Astrocyte (in vitro differentiated cells and primary cell): ENCODE measurements at regions not wholly inside any gene's neighbourhood (a gene's known extent, or its start where the extent isn't known, plus 50 kb on each side); places are given as distances from the start of the nearest gene placed in this dataset.

Experiments used
- DNase-seq: peaks from one replicate; pipeline ENCODE4 v3.0.0-alpha.2; 2010; ENCODE audit warnings: low read depth
- FAIRE-seq: peaks from 2 replicates; lab custom pipeline; 2011; peaks lifted over from hg19 to GRCh38; lab: Jason Lieb, UNC
- H2AFZ ChIP-seq: 2 replicates; pipeline ENCODE4 v1.6.0; 2012; ENCODE audit warnings: low read depth, low read length, inconsistent platforms
- H3K27ac ChIP-seq: 2 replicates; pipeline ENCODE4 v1.5.1; 2011; ENCODE audit warnings: low read depth, low read length, inconsistent platforms
- H3K27me3 ChIP-seq: 2 replicates; pipeline ENCODE4 v1.6.0; 2011; ENCODE audit warnings: low read length, inconsistent platforms; ENCODE audit not compliant: insufficient read depth
- H3K36me3 ChIP-seq: 2 replicates; pipeline ENCODE4 v1.5.1; 2011; ENCODE audit warnings: low read length, inconsistent platforms; ENCODE audit not compliant: insufficient read depth
- H3K4me1 ChIP-seq: 2 replicates; pipeline ENCODE4 v1.5.1; 2011; ENCODE audit warnings: low read length, inconsistent platforms; ENCODE audit not compliant: insufficient read depth
- H3K4me2 ChIP-seq: 2 replicates; pipeline ENCODE4 v1.6.0; 2012; ENCODE audit warnings: low read length, inconsistent platforms
- H3K4me3 ChIP-seq: 2 replicates; pipeline ENCODE4 v1.5.1; 2011; ENCODE audit warnings: low read depth, mild to moderate bottlenecking, low read length, inconsistent platforms; ENCODE audit not compliant: insufficient read depth
- H3K79me2 ChIP-seq: 2 replicates; pipeline ENCODE4 v1.6.0; 2012; ENCODE audit warnings: mild to moderate bottlenecking, low read length, inconsistent platforms; ENCODE audit not compliant: insufficient read depth
- H3K9ac ChIP-seq: 2 replicates; pipeline ENCODE4 v1.6.0; 2012; ENCODE audit warnings: mild to moderate bottlenecking, low read length, inconsistent platforms
- H3K9me3 ChIP-seq: 2 replicates; pipeline ENCODE4 v1.5.1; 2012; ENCODE audit warnings: low read depth, mild to moderate bottlenecking, low read length, inconsistent platforms; ENCODE audit not compliant: insufficient read depth
- H4K20me1 ChIP-seq: 2 replicates; pipeline ENCODE4 v1.6.0; 2012; ENCODE audit warnings: low read length, inconsistent platforms; ENCODE audit not compliant: insufficient read depth
- H3K27ac Mint-ChIP-seq: one replicate; pipeline ENCODE4 v1.8.0; 2021; ENCODE audit warnings: mild to moderate bottlenecking, mixed read lengths; ENCODE audit not compliant: unreplicated experiment
- H3K27me3 Mint-ChIP-seq: one replicate; pipeline ENCODE4 v1.8.0; 2021; ENCODE audit warnings: low read depth, mixed read lengths; ENCODE audit not compliant: unreplicated experiment
- H3K36me3 Mint-ChIP-seq: one replicate; pipeline ENCODE4 v1.8.0; 2021; ENCODE audit warnings: low read depth, mixed read lengths; ENCODE audit not compliant: unreplicated experiment
- H3K4me1 Mint-ChIP-seq: one replicate; pipeline ENCODE4 v1.8.0; 2021; ENCODE audit warnings: low read depth, mixed read lengths; ENCODE audit not compliant: unreplicated experiment
- H3K4me3 Mint-ChIP-seq: one replicate; pipeline ENCODE4 v1.8.0; 2021; ENCODE audit warnings: mild to moderate bottlenecking, moderate library complexity, mixed read lengths; ENCODE audit not compliant: unreplicated experiment
- H3K9me3 Mint-ChIP-seq: one replicate; pipeline ENCODE4 v1.8.0; 2021; ENCODE audit warnings: mild to moderate bottlenecking, mixed read lengths; ENCODE audit not compliant: unreplicated experiment
- CTCF ChIP-seq: IDR thresholded peaks from 2 replicates; pipeline ENCODE4 v1.5.1; 2011; ENCODE audit warnings: low read depth, mild to moderate bottlenecking, inconsistent platforms, low read length, moderate library complexity; ENCODE audit not compliant: insufficient read depth
- EZH2 ChIP-seq: IDR thresholded peaks from 2 replicates; pipeline ENCODE4 v1.6.1; 2012; ENCODE audit warnings: mild to moderate bottlenecking, low read length, inconsistent platforms; ENCODE audit not compliant: insufficient read depth

- H3K4me1 Mint-ChIP-seq, result no peaks in the 10 kb centered on the region
- H3K36me3 ChIP-seq, result no peaks in the 10 kb centered on the region
- no peak overlapping the region for H3K27ac Mint-ChIP-seq
- H3K36me3 Mint-ChIP-seq, result no peaks in the 10 kb centered on the region
- no peak overlapping the region for H3K27ac ChIP-seq
- H3K4me2 ChIP-seq, result no peak overlapping the region
- no peaks in the 10 kb centered on the region for H3K27me3 Mint-ChIP-seq
- no peaks in the 10 kb centered on the region for H3K9me3 Mint-ChIP-seq
- no peaks in the 10 kb centered on the region for H3K27me3 ChIP-seq
- no peak overlapping the region for H3K9ac ChIP-seq
- no peak overlapping the region for H2AFZ ChIP-seq
- H3K4me3 Mint-ChIP-seq, result no peak overlapping the region
- DNase-seq (no peak), FAIRE-seq (no peak)
- no peaks in the 10 kb centered on the region for H3K9me3 ChIP-seq
- H3K4me1 ChIP-seq, result no peaks in the 10 kb centered on the region
- no peaks in the 10 kb centered on the region for H4K20me1 ChIP-seq
- TF ChIP-seq EZH2 (no peak), CTCF (no peak)
- no peak overlapping the region for H3K4me3 ChIP-seq
- no peaks in the 10 kb centered on the region for H3K79me2 ChIP-seq
Measured at GRCh38 chr4:63275491-63275890, 1133.8 kb downstream of the TECRL start.

- Histone ChIP-seq H3K9ac (no peak overlapping the region), H3K36me3 (no peaks in the 10 kb centered on the region), H3K79me2 (no peaks in the 10 kb centered on the region), H3K27me3 (no peaks in the 10 kb centered on the region), H3K27ac (no peak overlapping the region), H3K4me1 (no peaks in the 10 kb centered on the region), H3K4me3 (no peak overlapping the region), H2AFZ (no peak overlapping the region), H3K9me3 (no peaks in the 10 kb centered on the region), H3K4me2 (no peak overlapping the region), H4K20me1 (no peaks in the 10 kb centered on the region)
- Mint-ChIP-seq H3K4me3 (no peak overlapping the region), H3K4me1 (no peaks in the 10 kb centered on the region), H3K36me3 (no peaks in the 10 kb centered on the region), H3K9me3 (peaks cover 3% of the 10 kb centered on the region), H3K27ac (no peak overlapping the region), H3K27me3 (no peaks in the 10 kb centered on the region)
- no peak for DNase-seq
- TF ChIP-seq CTCF (no peak), EZH2 (no peak)
- no peak for FAIRE-seq
Measured at GRCh38 chr4:63269156-63269555, 1140.1 kb downstream of the TECRL start.

GRCh38 chr4:63233671-63234070, 1175.6 kb downstream of the TECRL start:
- no peaks in the 10 kb centered on the region for H3K27me3 Mint-ChIP-seq
- Histone ChIP-seq H2AFZ (no peak overlapping the region), H3K4me3 (no peak overlapping the region), H3K4me2 (no peak overlapping the region), H3K9me3 (peaks cover 2% of the 10 kb centered on the region), H3K36me3 (no peaks in the 10 kb centered on the region), H3K27me3 (no peaks in the 10 kb centered on the region), H3K4me1 (no peaks in the 10 kb centered on the region), H3K9ac (no peak overlapping the region), H3K27ac (no peak overlapping the region), H4K20me1 (no peaks in the 10 kb centered on the region), H3K79me2 (no peaks in the 10 kb centered on the region)
- TF ChIP-seq EZH2 (no peak), CTCF (no peak)
- peaks cover 7% of the 10 kb centered on the region for H3K9me3 Mint-ChIP-seq
- no peak for FAIRE-seq
- DNase-seq, result no peak
- H3K27ac Mint-ChIP-seq, result no peak overlapping the region
- no peak overlapping the region for H3K4me3 Mint-ChIP-seq
- no peaks in the 10 kb centered on the region for H3K36me3 Mint-ChIP-seq
- no peaks in the 10 kb centered on the region for H3K4me1 Mint-ChIP-seq
